ENCODE measurements at regions not wholly inside any gene's neighbourhood (a gene's known extent, or its start where the extent isn't known, plus 50 kb on each side); places are given as distances from the start of the nearest gene placed in this dataset.

DNA sequence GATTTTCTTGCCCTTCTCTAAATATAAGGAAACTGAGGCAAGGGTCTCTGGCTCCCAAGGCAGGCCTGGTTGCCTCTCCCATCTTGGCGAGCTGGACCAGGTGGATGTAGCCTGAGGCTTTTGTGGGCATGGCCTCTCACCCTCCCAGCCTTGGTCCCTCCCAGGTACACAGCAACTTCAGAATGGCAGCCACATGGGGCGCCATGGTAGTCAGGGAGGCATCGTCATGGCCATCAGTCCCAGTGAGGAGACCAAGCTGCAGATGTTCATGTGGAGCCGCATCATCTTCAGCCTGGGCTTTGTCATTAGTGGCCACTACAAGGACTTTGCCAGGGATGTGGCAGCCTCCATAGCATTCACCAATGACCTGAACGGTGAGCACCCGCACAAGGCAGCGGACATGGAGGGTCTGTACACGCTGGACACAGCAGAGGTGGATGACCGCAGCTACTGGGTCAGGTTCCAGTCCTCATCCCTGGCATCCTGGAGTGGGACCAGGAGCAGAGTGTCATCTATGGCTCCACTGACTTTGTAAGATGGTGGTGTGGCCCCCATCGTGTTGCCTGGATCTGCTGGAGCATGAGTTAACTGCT lies 165.8 kb upstream of the ZNF267 start:
- H3K4me3 ChIP-seq (ENCODE audit: low read depth, low read length), result no peak overlapping the region
- peaks cover 22% of the 10 kb centered on the region for H3K36me3 ChIP-seq (ENCODE audit: control insufficient read depth, insufficient read depth, low read length)
- H3K27me3 ChIP-seq (ENCODE audit: control insufficient read depth, insufficient read depth, low read length), result no peaks in the 10 kb centered on the region
- TF ChIP-seq CTCF (IDR thresholded peaks at IDR 0.05; ENCODE audit: insufficient read depth, low read depth, low read length), result no peak
- DNase-seq (ENCODE audit: low read depth), result no peak
- POLR2A ChIA-PET, result no interaction called here
- CTCF ChIA-PET, result no interaction called here

DNA sequence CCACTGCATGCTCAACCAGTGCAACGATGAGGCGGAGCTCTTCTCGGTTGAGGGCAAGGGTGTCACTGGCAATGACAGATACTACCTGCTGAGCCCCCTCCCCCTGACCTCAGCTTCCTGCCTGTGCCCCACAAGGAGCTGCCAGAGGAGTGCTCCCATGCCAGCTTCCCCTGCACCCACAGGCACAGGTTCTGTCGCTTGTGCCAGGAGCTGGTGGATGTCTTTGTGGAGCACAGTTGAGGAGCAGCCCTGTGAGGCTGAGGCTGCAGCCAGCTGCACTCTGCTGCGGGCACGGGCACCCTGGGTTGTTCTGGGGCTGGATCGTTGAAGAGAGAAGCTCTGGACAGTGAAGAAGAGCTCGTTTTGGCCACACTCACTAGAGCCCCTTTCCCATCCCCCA lies 165.3 kb upstream of the ZNF267 start:
- no peak for TF ChIP-seq CTCF (IDR thresholded peaks at IDR 0.05; ENCODE audit: insufficient read depth, low read depth, low read length)
- peaks cover 21% of the 10 kb centered on the region for H3K36me3 ChIP-seq (ENCODE audit: control insufficient read depth, insufficient read depth, low read length)
- no peak overlapping the region for H3K4me3 ChIP-seq (ENCODE audit: low read depth, low read length)
- ChIA-PET POLR2A (no interaction called here), CTCF (interaction anchor here (0.5 to 1.2 kb wide), 4 partner anchors 58 to 250 kb away, joined by 3 read pairs; partner anchors contain the start of gene RUSF1)
- no peak for DNase-seq (ENCODE audit: low read depth)
- no peaks in the 10 kb centered on the region for H3K27me3 ChIP-seq (ENCODE audit: control insufficient read depth, insufficient read depth, low read length)

- TF ChIP-seq CTCF (IDR thresholded peaks at IDR 0.05; ENCODE audit: insufficient read depth, low read depth, low read length), result no peak
- POLR2A ChIA-PET, result no interaction called here
- CTCF ChIA-PET, result interaction anchor here (0.5 to 1.2 kb wide), 5 partner anchors 11 to 251 kb away, joined by 3 to 4 read pairs (median 3); partner anchors contain the start of gene RUSF1
- Histone ChIP-seq H3K27me3 (ENCODE audit: control insufficient read depth, insufficient read depth, low read length) (no peaks in the 10 kb centered on the region), H3K4me3 (ENCODE audit: low read depth, low read length) (no peak overlapping the region), H3K36me3 (ENCODE audit: control insufficient read depth, insufficient read depth, low read length) (peaks cover 14% of the 10 kb centered on the region)
- no peak for DNase-seq (ENCODE audit: low read depth)
Observed at GRCh38 chr16:31709181-31709580, 164.4 kb upstream of the ZNF267 start.

DNA sequence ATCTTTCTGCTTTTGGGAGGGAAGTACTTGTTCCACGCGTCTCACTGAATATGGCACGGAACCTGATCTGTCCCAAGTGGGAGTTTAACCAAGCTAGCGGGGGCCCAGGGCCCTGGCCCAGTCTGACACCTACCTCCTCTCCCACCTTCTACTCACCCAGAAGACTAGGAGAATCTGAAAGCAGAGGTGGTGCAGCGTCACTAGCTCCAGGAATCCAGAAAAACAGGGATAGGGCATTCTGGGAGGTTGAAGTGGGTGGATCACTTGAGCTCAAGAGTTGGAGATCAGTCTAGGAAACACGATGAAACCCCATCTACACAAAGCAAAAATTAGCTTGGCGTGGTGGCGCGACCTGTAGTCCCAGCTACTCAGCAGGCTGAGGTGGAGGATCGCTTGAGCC lies 163.5 kb upstream of the ZNF267 start:
- Histone ChIP-seq H3K27me3 (ENCODE audit: control insufficient read depth, insufficient read depth, low read length) (no peaks in the 10 kb centered on the region), H3K4me3 (ENCODE audit: low read depth, low read length) (no peak overlapping the region), H3K36me3 (ENCODE audit: control insufficient read depth, insufficient read depth, low read length) (peaks cover 12% of the 10 kb centered on the region)
- ChIA-PET POLR2A (no interaction called here), CTCF (interaction anchor here (1.2 kb wide), 1 partner anchor 258 kb away, joined by 3 read pairs; no protein-coding TSS in a partner anchor)
- TF ChIP-seq CTCF (IDR thresholded peaks at IDR 0.05; ENCODE audit: insufficient read depth, low read depth, low read length), result no peak
- DNase-seq (ENCODE audit: low read depth), result no peak

GRCh38 chr16:31710880-31711279 lies 162.7 kb upstream of the ZNF267 start:
- no peak for DNase-seq (ENCODE audit: low read depth)
- Histone ChIP-seq H3K4me3 (ENCODE audit: low read depth, low read length) (no peak overlapping the region), H3K36me3 (ENCODE audit: control insufficient read depth, insufficient read depth, low read length) (peaks cover 6% of the 10 kb centered on the region), H3K27me3 (ENCODE audit: control insufficient read depth, insufficient read depth, low read length) (no peaks in the 10 kb centered on the region)
- no peak for TF ChIP-seq CTCF (IDR thresholded peaks at IDR 0.05; ENCODE audit: insufficient read depth, low read depth, low read length)
- CTCF ChIA-PET, result interaction anchor here (1.1 to 1.2 kb wide), 2 partner anchors 157 to 259 kb away, joined by 3 read pairs; no protein-coding TSS in a partner anchor
- POLR2A ChIA-PET, result no interaction called here
